GM23248 (cell line): ENCODE measurements at regions not wholly inside any gene's neighbourhood (a gene's known extent, or its start where the extent isn't known, plus 50 kb on each side); places are given as distances from the start of the nearest gene placed in this dataset.

ENCODE experiments used
- EZH2 ChIP-seq: fragments of 200-600 bp; sonication (generic); IDR thresholded peaks from 2 replicates; pipeline ENCODE4 v1.6.1; 2018; ENCODE audit warnings: antibody characterized with exemption, mild to moderate bottlenecking; ENCODE audit not compliant: insufficient read depth, poor library complexity, severe bottlenecking
- EZH2phosphoT487 ChIP-seq: fragments of 200-600 bp; sonication (generic); IDR thresholded peaks from 2 replicates; pipeline ENCODE4 v1.6.1; 2018; ENCODE audit warnings: antibody characterized with exemption, moderate library complexity, mild to moderate bottlenecking, low read depth; ENCODE audit not compliant: insufficient read depth

DNA sequence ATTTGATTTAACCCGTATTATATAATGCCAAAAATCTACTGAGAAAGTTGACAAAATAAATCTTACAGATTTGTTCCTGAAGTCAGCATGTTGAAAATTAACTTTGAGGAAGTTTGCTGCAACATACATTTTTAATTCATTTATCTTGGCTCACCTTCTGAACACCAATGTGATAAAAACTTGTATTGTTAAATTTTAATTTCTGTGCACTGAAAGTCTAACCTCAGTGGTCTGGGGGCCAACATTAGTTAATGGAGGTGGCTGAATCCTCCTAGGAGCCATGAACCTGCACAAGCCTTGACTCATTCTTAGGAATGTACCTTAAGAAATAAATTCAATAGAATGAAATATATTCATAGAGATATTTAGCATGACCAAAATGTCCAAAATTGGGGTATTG is 95.3 kb downstream of the ADSS2 start:
- TF ChIP-seq EZH2phosphoT487 (no peak), EZH2 (no peak)
